GM21423 (cell line): ENCODE measurements at regions not wholly inside any gene's neighbourhood (a gene's known extent, or its start where the extent isn't known, plus 50 kb on each side); places are given as distances from the start of the nearest gene placed in this dataset.
"Not testable (repeated sequence)": the region's sequence is repeated elsewhere in the genome, so short reads cannot be mapped to it uniquely, and the experiment has no call there.

ENCODE experiments used
- ATAC-seq: cut with Tn5 transposase; IDR thresholded peaks from one replicate; pipeline ENCODE4 v1.9.1; 2021; ENCODE audit warnings: mild to moderate bottlenecking, moderate library complexity; ENCODE audit not compliant: unreplicated experiment

DNA sequence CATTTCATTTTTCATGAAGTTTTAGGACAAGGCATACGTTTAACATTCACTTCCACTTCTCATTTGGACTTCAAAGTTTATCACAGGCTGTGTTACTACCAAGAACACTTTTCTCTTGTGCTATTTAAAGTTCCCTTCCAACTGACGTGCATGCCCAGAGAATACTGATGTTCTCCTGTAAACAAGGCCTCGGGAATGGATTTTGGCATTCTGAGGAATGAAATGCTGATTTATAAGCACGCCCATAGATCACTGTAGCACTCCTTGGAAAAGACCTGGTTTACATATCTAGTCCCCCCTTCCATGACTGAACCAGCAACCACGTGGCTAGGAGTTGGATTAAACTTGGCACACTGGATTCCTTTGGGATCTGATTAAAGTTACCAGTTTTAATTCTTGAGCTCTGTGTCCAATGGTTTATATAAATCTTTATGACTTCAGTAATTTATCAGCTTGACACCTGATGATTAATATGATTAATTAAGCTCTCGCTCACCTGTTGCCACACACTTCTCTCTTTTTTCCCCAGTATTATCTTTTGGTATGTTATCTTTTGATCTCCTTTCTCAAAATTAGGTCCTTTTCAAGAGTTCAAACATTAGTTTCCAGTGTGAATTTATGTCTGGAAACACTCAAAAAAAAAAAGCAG lies 122.4 kb upstream of the HAND2 start:
- no peak for ATAC-seq

DNA sequence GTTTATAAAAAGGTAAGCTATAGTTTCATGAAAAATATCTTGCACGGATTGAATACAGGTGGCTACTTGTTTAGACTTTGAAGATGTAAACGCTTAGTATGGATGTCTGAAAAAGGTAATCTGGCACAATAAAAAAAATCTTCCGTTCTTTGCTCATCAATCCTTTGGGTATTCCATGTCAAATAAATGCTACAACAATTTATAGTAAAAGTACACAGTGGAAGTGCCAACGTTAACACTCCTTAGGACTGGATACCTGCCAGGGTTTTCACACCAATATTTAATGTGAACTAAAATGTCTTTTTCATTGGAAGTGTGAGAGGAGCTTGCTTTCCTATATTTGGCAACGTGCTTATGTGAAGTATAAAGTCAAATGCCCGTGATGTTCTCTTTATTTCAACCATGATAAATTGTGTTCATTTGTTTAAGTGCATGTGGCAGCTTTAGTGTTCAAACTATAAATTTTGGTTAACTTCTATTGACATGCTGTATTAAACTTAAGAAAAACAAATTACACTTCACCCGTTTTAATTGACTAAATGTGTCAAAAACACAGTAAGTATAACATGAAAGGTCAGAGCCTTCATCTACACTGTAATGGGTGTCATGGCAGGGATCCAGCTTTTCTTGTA lies 121.7 kb upstream of the HAND2 start:
- ATAC-seq, result no peak

DNA sequence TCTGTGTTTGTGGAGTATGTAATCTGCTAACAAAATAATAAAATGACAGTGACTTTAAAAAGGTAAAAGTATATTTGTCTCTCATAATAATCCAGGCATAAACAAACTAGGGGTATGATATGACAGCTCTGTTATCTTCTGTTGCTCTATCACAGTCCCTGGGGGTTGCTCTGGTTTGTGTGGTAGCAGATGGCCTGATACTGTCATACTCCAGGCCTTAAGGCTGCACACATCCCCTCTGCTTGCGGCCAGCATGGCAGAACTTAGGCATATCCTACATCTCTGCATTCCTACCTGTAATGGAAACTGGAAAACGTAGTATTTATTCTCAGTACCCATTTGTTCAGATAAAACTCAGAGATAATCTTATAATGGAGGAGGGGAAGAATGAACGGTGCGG lies 117.9 kb upstream of the HAND2 start:
- no peak for ATAC-seq

DNA sequence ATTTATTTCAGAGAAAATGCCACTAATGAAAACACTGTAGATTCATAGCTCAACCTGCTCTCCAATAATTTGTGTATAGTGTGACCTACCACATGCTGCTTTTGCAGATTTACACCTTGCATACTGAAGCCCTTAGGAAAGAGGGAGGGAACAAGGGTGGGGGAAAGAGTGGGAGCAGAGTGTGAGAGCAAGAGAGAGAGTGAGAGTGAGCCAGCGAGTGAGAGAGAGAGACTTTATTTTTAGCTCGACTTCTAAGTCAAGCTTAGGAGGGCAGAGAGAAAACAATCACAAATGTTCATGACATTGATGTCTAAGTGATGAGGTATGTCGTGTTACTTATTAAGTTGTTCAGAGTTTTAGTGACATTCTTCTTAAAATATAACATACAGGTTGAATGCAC lies 112.5 kb upstream of the HAND2 start:
- no peak for ATAC-seq

DNA sequence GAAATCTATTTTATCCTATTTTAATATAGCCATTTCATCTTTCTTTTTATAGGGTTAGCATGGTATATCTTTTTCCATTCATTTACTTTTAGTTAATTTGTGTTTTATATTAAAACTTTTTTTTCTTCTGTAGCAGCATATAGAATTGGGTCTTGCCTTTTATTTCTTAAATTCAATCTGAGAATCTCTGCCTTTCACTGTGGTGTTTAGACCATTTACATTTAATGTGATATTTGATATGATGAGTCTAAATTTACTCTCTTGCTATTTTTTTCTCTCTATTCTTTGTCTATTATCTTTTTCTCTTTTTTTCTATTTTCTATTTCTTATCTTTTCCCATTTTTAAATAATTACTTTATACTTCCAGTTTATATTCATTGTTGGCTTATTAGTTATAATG lies 105.4 kb upstream of the HAND2 start:
- no peak for ATAC-seq

DNA sequence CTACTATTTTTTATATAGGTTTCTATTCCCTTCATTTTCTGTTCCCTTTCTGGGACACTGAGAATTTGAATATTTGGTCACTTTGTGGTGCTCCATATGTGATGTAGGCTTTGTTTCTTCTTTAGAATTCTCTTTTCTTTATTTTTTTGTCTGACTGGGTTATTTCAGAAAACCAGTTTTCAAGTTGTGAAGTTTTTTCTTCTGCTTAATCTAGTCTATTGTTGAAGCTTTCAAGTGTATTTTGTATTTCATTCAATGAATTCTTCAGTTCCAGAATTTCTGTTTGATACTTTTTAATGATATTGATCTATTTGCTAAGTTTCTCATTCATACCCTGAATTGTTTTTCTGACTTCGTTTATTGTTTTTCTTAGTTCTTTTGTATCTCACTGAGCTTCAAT lies 96.2 kb upstream of the HAND2 start:
- no peak for ATAC-seq

DNA sequence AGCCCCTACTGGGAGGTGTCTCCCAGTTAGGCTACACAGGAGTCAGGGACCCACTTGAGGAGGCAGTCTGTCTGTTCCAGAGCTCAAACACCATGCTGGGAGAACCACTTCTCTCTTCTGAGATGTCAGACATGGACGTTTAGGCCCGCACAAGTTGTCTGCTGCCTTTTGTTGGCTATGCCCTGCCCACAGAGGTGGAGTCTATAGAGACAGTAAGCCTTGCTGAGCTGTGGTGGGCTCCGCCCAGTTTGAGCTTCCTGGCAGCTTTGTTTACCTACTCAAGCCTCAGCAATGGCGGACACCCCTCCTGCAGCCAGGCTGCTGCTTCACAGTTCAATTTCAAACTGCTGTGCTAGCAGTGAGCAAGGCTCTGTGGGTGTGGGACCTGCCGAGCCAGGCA lies 88.6 kb upstream of the HAND2 start:
- not testable (repeated sequence) for ATAC-seq

DNA sequence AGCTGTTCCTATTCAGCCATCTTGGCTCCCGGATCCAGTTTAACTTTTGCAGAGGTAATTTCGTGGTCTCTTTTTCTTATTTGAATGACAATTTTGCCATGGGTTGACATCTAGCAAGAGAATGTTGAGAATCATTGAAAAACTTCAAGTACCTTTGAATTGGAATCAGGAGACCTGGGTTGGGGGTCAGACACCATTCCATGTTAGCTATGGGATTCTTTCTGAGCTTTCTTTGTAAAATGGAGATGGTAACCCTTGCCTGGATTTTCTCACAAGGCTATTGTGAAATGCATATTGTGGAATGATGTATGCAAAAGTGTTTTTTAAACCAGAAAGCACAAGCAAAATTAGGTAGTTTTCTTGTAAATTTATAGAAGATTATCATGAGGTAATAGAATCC lies 79.1 kb upstream of the HAND2 start:
- no peak for ATAC-seq

DNA sequence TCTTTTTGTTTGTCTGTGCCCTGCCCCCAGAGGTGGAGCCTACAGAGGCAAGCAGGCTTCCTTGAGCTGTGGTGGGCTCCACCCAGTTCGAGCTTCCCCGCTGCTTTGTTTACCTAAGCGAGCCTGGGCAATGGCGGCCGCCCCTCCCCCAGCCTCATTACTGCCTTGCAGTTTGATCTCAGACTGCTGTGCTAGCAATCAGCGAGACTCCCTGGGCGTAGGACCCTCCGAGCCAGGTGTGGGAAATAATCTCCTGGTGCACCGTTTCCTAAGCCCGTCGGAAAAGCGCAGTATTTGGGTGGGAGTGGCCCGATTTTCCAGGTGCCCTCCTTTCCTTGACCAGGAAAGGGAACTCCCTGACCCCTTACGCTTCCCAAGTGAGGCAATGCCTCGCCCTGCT lies 78.6 kb upstream of the HAND2 start:
- ATAC-seq, result not testable (repeated sequence)

DNA sequence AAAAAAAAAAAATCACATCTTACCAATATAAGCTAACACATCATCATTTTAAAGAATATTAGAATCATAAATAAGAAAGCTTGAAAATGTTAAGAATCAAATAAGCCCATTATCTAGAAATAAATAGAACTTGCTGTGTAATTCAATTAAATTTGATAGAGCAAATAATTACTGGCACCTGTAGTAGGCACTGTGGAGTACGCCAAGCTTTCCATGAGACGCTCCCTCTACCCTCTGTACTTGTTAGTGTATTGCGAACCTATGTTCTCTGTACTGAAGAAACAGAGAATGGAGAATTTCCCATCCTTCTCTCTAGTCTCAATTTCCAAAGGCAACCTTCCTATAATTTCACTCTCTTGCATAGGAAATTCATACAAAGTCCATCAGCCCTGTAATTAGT lies 61.7 kb upstream of the HAND2 start:
- no peak for ATAC-seq

DNA sequence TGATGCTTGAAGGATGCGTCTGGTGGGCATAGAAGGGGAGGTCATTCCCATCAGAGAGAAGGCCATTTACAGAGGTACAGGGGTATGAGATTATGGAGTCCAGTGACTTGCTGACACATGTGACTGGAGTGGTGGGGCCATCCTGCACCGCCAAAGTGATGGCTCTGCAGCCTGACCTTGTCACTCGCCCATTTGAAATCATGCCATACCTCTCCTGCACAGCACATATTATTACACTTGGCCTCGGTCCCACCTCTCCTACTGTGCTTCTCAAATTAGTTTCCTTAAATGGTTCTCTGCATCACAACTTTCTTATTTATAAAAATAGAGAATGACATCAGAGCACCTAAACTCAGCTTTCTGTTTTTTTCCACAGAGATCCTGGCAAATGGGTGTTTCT lies 60.7 kb upstream of the HAND2 start:
- ATAC-seq, result no peak

DNA sequence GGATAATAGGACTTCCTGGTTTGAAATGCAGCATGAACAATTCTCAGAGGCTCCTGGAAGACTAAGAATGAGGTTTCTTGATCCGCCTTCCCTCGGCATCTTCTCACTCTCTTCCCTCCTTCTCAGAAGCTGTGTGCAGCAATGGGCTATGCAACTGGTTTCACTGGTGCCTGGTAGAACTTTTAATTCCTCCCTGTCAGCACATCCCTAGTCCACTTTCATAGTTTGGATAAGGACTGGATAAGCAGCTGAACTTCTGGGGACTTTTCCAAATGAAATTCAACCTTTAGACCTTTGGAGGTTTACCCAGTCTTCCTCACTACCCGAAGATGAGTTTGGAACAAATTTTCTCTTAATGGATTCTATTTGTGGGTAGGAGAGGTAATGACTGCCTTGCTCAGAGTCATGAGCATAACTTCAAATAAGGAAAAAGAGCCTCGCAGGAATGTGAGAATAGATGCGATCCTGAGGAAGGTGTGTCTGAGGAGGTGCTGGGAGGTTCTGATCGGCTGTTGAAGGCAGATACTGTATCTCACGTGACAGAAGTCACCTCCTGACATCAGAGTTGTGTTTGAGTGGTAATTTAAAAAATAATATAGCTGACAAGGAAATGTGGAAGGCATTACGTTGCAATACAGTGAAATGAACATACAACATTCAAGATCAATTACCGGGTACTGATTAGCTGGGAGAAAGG lies 56.0 kb upstream of the HAND2 start:
- no peak for ATAC-seq

DNA sequence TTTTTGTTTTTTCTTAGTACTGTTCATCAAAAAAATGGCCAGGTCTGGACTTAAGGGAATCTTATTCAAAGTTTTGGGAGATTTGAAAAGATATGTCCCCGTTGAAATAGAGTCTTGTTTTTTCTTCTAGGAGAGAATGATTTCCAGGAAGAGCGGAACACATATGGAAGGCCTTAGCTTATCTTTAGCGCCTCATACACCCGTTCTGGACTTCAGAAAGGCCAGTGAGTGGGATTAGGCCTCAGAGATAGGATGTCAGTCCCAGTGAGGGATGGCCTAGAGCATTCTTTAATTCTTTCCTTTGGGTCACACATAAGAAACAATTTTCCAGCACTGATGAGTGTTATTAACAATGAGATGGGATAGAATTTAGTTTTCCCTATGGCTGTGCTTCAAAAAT lies 54.5 kb upstream of the HAND2 start:
- ATAC-seq, result no peak
